Fibroblast of mammary gland (primary cell): ENCODE measurements at regions not wholly inside any gene's neighbourhood (a gene's known extent, or its start where the extent isn't known, plus 50 kb on each side); places are given as distances from the start of the nearest gene placed in this dataset.

Source experiments
- DNase-seq: peaks from one replicate; pipeline ENCODE4 v3.0.0-alpha.2; 2010; ENCODE audit warnings: low read depth
- H3K4me3 ChIP-seq: 2 replicates; pipeline ENCODE4 v1.5.1; 2011; ENCODE audit warnings: low read depth, mild to moderate bottlenecking, low read length, moderate library complexity; ENCODE audit not compliant: control insufficient read depth
- CTCF ChIP-seq: conservative IDR thresholded peaks from 2 replicates; pipeline ENCODE4 v1.5.1; 2011; ENCODE audit warnings: low read depth, low read length, inconsistent platforms; ENCODE audit not compliant: control insufficient read depth, insufficient read depth

DNA sequence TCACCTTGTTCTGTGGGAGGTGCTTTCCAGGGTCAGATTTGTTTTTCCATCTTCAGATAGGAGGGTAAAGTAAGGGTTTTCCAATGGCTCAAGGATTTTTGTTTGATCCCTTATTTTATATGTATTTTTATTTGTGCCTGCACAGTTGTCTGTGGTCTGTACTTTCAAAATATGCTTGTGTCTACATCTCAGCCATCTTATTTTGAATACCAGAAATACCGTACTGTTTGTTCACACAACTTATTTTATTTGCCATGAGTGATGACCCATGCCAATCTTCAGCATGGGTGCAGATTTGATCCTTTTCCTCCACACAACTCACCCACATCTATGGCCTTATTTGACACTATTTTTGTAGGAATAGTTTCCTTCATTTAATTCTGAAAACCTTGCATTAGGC lies 72.2 kb upstream of the PTCHD4 start:
- no peak for DNase-seq
- no peak for TF ChIP-seq CTCF
- no peak overlapping the region for H3K4me3 ChIP-seq

- H3K4me3 ChIP-seq = no peak overlapping the region
- TF ChIP-seq CTCF = no peak
- DNase-seq = no peak
These were observed 67.7 kb upstream of the PTCHD4 start for GRCh38 chr6:48178700-48179099.

GRCh38 chr6:48177786-48178185 lies 66.8 kb upstream of the PTCHD4 start:
- TF ChIP-seq CTCF = no peak
- H3K4me3 ChIP-seq = no peak overlapping the region
- DNase-seq = peak; percentile 80

- no peak overlapping the region for H3K4me3 ChIP-seq
- DNase-seq = peak; percentile 79
- no peak for TF ChIP-seq CTCF
These were observed 65.8 kb upstream of the PTCHD4 start for GRCh38 chr6:48176645-48177308.

DNA sequence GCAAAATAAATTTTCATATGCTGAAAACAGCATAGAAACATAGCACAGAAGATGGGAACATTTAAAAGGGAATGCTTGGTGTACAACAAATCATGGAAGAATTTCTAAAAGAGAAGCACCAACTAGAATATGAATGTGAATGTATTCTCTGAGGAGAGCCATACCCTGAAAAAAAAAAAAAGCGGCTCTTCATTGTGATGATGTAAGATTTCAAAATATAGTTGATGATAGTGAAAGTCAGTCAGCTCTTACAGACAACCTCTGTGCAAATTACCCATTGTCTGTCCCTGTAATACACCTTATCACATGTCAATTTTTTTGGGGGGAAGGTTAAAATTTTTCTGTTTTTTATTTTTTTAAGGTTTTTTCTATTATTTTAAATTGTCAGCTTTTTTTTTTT lies 58.6 kb upstream of the PTCHD4 start:
- TF ChIP-seq CTCF = no peak
- H3K4me3 ChIP-seq = no peak overlapping the region
- DNase-seq = peak; percentile 3
